GM19397 (cell line): ENCODE measurements at regions not wholly inside any gene's neighbourhood (a gene's known extent, or its start where the extent isn't known, plus 50 kb on each side); places are given as distances from the start of the nearest gene placed in this dataset.

Source experiments
- ATAC-seq: cut with Tn5 transposase; IDR thresholded peaks from one replicate; pipeline ENCODE4 v1.9.1; 2021; ENCODE audit warnings: mild to moderate bottlenecking, moderate library complexity; ENCODE audit not compliant: unreplicated experiment

- ATAC-seq, result peak; percentile 50
These were observed 1335.9 kb downstream of the TBC1D22A start for GRCh38 chr22:48098243-48098920.

GRCh38 chr22:48097723-48098122 is 1335.3 kb downstream of the TBC1D22A start:
- peak; percentile 29 for ATAC-seq

GRCh38 chr22:48096851-48097665 is 1334.6 kb downstream of the TBC1D22A start:
- no peak for ATAC-seq

GRCh38 chr22:48096411-48096810 is 1334.0 kb downstream of the TBC1D22A start:
- ATAC-seq, result no peak

GRCh38 chr22:48093981-48094380 is 1331.5 kb downstream of the TBC1D22A start:
- ATAC-seq, result no peak

GRCh38 chr22:48092866-48093265 is 1330.4 kb downstream of the TBC1D22A start:
- ATAC-seq, result no peak

- no peak for ATAC-seq
These were observed 1329.3 kb downstream of the TBC1D22A start for GRCh38 chr22:48091656-48092223.

GRCh38 chr22:48091060-48091650 is 1328.7 kb downstream of the TBC1D22A start:
- ATAC-seq, result no peak

- ATAC-seq, result no peak
These were observed 1327.9 kb downstream of the TBC1D22A start for GRCh38 chr22:48090332-48090672.

GRCh38 chr22:48089601-48090331 is 1327.3 kb downstream of the TBC1D22A start:
- ATAC-seq, result no peak

GRCh38 chr22:48088926-48089536 is 1326.6 kb downstream of the TBC1D22A start:
- no peak for ATAC-seq

- ATAC-seq, result no peak
These were observed 1325.8 kb downstream of the TBC1D22A start for GRCh38 chr22:48088251-48088650.

- no peak for ATAC-seq
These were observed 1323.6 kb downstream of the TBC1D22A start for GRCh38 chr22:48085901-48086645.

- no peak for ATAC-seq
These were observed 1322.2 kb downstream of the TBC1D22A start for GRCh38 chr22:48084729-48085050.

GRCh38 chr22:48084041-48084728 is 1321.7 kb downstream of the TBC1D22A start:
- no peak for ATAC-seq

GRCh38 chr22:48083502-48083901 is 1321.1 kb downstream of the TBC1D22A start:
- no peak for ATAC-seq

- no peak for ATAC-seq
These were observed 1319.8 kb downstream of the TBC1D22A start for GRCh38 chr22:48082284-48082683.

- no peak for ATAC-seq
These were observed 1318.8 kb downstream of the TBC1D22A start for GRCh38 chr22:48081281-48081680.
